ENCODE measurements at regions not wholly inside any gene's neighbourhood (a gene's known extent, or its start where the extent isn't known, plus 50 kb on each side); places are given as distances from the start of the nearest gene placed in this dataset.
"Not testable (repeated sequence)": the region's sequence is repeated elsewhere in the genome, so short reads cannot be mapped to it uniquely, and the experiment has no call there.

DNA sequence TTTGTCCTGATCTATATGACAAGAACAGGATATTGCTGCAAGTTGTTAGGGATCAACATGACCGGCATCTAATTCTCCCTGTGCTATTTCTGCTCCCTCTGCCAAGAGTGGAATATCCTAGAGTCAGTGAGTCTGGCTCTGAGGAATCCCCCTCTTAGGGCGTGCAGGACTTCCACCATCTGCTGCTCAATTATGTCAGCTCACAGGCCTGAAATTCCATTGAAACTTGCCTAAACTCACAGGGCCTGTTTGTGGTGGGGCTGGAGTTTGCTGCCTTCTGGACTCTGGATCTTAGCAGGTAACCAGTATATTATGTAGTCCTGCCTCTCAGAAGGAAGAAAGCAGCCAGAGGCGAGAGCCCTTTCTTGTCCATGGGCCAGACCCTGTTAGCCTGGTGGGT is 323.0 kb downstream of the TSN start:
- no peak for DNase-seq (ENCODE audit: low read depth)
- TF ChIP-seq, protein P1, sequence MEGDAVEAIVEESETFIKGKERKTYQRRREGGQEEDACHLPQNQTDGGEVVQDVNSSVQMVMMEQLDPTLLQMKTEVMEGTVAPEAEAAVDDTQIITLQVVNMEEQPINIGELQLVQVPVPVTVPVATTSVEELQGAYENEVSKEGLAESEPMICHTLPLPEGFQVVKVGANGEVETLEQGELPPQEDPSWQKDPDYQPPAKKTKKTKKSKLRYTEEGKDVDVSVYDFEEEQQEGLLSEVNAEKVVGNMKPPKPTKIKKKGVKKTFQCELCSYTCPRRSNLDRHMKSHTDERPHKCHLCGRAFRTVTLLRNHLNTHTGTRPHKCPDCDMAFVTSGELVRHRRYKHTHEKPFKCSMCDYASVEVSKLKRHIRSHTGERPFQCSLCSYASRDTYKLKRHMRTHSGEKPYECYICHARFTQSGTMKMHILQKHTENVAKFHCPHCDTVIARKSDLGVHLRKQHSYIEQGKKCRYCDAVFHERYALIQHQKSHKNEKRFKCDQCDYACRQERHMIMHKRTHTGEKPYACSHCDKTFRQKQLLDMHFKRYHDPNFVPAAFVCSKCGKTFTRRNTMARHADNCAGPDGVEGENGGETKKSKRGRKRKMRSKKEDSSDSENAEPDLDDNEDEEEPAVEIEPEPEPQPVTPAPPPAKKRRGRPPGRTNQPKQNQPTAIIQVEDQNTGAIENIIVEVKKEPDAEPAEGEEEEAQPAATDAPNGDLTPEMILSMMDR (conservative IDR thresholded peaks at IDR 0.05; ENCODE audit: control insufficient read depth, insufficient read depth, low read depth, low read length), result no peak
- H3K4me3 ChIP-seq (ENCODE audit: control insufficient read depth, low read depth, low read length), result no peak overlapping the region

DNA sequence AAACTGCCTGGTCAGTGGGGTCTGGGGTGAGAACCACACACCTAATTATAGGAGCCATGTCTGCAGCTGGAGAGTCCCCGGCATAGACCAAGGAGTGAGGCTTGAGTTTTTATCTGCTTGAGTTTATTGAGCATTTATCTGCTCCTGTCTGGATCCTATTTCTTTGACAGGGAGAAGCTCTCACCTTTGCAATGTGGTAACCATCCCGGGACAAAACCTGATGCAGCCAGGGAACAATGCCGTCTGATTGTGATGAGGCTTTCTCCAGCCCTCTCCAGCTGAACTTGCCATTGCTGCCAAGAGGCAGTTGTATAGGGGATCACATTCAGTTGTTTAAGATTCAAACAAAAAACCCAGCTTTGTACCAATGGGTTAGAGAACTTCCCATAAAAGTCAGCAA is 324.4 kb downstream of the TSN start:
- DNase-seq (ENCODE audit: low read depth), result no peak
- no peak overlapping the region for H3K4me3 ChIP-seq (ENCODE audit: control insufficient read depth, low read depth, low read length)
- TF ChIP-seq, protein P1 (conservative IDR thresholded peaks at IDR 0.05; ENCODE audit: control insufficient read depth, insufficient read depth, low read depth, low read length), result no peak

DNA sequence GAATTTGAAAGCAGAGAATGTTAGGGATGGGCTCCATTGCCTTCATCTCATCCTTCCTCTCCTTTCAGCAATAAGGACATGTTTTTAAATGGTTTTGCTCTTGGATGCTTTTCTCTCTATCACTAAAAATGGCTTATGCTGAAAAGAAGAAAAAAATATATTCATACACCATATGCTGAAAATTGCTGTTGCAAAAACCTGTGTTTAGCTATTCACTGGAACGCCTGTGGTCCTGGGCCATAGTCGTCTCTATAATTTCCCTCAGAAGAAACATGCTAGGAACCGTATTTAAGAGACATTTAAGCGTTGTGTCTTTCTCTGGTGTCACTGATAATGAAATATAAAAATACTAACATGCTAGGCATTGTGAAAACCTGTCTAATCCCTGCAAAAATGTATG is 324.9 kb downstream of the TSN start:
- no peak for DNase-seq (ENCODE audit: low read depth)
- H3K4me3 ChIP-seq (ENCODE audit: control insufficient read depth, low read depth, low read length), result no peak overlapping the region
- TF ChIP-seq, protein P1 (conservative IDR thresholded peaks at IDR 0.05; ENCODE audit: control insufficient read depth, insufficient read depth, low read depth, low read length), result no peak

DNA sequence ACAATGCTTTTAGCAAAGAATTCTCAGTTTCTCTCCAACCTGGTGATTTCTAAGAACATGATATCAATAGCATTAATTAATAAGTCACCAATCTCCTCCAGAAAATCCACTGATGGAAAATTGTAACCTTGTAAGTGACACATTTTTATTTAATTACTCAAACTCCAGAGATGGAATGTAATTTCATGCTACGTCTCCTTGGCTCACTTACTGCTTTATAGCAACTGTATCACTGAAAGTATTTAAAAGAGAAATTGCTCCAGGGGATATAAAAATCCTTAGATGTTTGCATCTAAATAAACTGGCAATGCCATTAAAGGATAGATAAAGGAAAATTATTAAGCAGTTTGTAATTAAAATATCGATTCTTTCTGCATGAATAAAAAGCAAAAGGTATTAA is 325.4 kb downstream of the TSN start:
- TF ChIP-seq, protein P1 (conservative IDR thresholded peaks at IDR 0.05; ENCODE audit: control insufficient read depth, insufficient read depth, low read depth, low read length), result no peak
- H3K4me3 ChIP-seq (ENCODE audit: control insufficient read depth, low read depth, low read length), result no peak overlapping the region
- no peak for DNase-seq (ENCODE audit: low read depth)

DNA sequence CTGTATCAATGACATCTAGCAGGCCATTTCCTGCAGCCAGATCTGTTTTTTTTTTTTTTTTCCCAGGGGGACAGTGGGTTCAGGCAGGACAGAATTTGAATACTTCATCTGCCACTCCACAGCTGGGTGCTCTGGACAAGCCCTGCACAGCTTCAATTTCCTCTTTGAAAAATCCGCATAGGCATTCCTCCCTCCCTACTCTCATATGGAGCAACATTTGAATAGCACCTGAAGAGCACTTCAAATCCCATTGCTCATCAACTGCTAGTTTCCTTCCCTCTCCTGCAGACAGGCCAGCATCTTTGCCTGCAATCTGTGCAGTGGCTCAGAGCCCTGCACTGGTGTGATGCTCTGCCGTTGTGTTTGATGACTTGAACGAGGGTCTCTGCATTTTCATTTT is 326.3 kb downstream of the TSN start:
- DNase-seq (ENCODE audit: low read depth), result no peak
- TF ChIP-seq, protein P1 (conservative IDR thresholded peaks at IDR 0.05; ENCODE audit: control insufficient read depth, insufficient read depth, low read depth, low read length), result no peak
- no peak overlapping the region for H3K4me3 ChIP-seq (ENCODE audit: control insufficient read depth, low read depth, low read length)

DNA sequence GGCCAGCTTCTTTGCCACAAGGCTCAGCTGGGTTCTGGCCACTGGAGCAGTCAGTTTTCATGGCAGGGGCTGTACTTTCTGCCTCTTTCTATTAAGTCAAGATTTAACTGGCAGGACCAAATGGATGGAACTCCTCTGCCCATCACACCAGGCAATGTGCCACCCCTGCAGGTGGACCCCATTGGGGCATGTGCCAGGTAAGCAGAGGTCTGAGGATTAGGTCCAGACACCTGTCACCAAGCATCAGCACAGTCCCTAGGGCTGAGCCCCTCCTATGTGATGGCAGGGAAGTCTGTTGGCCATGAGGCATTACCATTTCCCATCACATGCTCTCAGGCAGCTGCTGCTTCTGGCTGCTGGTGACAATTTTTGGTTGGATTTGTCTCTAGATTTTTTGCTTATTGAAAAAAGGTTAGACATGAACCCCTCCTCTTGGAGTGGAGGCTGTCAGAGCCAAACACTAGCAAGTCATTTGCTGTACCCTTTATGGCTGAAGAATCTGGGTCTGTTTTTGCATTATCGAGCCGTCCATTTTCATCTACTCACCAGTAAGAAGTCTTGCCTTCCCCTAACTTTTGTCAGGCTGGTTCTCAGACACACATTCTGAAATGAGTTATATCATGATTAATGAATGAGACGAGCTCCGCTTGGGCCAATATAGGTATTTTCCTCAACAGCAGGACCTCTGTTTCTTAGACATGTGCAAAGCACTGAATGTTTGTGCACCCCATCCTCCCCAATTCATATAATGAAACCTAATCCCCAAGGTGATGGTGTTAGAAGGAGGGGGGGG is 328.0 kb downstream of the TSN start:
- H3K4me3 ChIP-seq (ENCODE audit: control insufficient read depth, low read depth, low read length), result no peak overlapping the region
- DNase-seq (ENCODE audit: low read depth), result no peak
- TF ChIP-seq, protein P1 (conservative IDR thresholded peaks at IDR 0.05; ENCODE audit: control insufficient read depth, insufficient read depth, low read depth, low read length), result no peak

DNA sequence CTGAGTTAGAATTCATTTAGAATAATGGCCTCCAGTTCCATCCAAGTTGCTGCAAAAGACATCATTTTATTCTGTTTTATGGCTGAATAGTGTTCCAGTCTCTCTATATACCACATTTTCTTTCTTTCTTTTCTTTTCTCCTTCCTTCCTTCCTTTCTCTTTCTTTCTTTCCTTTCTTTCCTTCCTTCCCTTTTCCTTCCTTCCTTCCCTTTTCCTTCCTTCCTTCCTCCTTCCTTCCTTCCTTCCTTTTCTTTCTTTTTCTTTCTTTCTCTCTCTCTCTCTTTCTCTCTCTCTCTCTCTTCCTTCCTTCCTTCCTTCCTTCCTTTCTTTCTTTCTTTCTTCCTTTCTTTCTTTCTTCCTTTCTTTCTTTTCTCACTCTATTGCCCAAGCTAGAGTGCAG is 330.2 kb downstream of the TSN start:
- H3K4me3 ChIP-seq (ENCODE audit: control insufficient read depth, low read depth, low read length); DNase-seq (ENCODE audit: low read depth): not testable (repeated sequence)

All from fibroblast of mammary gland (primary cell).